Stimulated activated CD8-positive, alpha-beta memory T cell treated with anti-CD3 and anti-CD28 coated beads, Interleukin-4, amount 100 ng/mL, for 4 hours (primary cell): ENCODE measurements at regions not wholly inside any gene's neighbourhood (a gene's known extent, or its start where the extent isn't known, plus 50 kb on each side); places are given as distances from the start of the nearest gene placed in this dataset.

Experiments used
- DNase-seq, 2 donors: peaks; one replicate each; pipeline ENCODE4 v3.0.0-alpha.2; 2020; ENCODE audit warnings: low read depth in 2 of 2, low spot score in 1 of 2

- DNase-seq: no peak
Observed at GRCh38 chr19:28859811-28860210, 353.1 kb downstream of the UQCRFS1 start.

DNA sequence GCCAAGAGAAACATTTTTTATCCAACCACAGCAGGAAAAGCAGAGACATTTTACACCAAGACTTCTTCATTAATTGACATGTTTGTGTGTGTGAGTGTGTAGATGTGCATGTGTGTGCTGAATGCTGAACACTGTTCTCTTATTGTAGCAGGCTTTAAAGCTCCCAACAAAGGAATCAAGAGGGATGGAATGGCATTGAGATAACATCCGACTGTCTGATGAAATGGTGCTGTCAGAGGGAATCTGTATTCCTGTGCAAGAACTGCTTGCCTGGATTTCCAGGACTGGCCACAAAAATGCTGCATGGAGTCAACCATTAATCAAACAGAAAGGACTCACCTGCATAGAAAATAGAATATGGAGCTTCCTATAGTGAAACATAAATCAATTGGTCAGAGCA, 354.0 kb downstream of the UQCRFS1 start:
- DNase-seq: no peak

- DNase-seq: no peak
Observed at GRCh38 chr19:28857967-28858366, 355.0 kb downstream of the UQCRFS1 start.

GRCh38 chr19:28855216-28855615, 357.7 kb downstream of the UQCRFS1 start:
- no peak for DNase-seq

GRCh38 chr19:28847468-28847867, 365.5 kb downstream of the UQCRFS1 start:
- DNase-seq: no peak

DNA sequence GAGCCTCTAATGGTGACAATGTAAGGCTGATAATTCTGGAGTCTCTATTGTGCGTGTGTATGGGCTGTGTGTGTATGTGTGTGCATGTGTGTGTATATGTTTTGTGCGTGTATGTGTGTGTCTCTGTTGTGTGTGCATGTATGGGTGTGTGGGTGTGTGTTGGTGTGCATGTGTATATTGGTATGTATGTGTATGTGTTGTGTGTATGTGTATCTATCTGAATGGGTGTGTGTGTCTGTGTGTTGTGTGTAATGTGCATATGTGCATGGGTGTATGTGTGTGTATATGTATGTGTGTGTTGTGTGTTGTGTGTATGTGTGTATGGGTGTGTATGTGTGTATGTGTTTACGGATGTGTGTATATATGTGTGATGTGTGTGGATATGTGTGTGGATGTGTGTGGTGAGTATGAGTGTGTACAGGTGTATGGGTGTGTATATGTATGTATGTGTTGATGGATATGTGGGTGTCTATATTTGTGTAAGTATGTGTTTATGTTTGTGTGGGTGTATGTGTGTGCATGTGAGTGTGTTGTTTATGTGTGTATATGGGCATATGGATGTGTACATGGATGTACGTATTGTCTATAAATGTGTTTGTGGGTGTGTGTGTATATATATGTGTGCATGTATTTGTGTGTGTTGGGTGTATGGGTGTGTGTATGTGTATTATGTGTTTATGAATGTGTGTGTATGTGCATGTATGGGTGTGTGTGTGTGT, 366.7 kb downstream of the UQCRFS1 start:
- DNase-seq: no peak

GRCh38 chr19:28843761-28844492, 369.0 kb downstream of the UQCRFS1 start:
- no peak for DNase-seq

DNA sequence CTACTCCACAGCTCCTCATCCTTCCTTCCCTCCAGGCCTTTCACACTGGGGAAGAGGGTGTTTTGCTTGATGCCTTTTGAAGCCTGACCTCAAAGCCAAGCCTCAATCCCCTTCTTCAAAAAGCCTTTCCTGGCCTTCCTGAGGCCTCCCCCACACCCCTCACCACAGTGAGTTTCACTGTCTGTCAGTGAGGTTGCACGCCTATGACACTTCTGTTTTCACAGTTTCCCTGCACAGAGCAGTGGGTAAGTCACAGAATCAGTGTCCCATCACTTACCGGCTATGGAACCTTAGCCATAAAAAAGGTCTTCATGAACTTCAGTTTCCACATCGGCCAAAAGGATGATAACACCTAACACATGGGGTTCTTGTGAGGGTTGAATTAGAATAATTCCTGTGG, 371.4 kb downstream of the UQCRFS1 start:
- DNase-seq: no peak

DNA sequence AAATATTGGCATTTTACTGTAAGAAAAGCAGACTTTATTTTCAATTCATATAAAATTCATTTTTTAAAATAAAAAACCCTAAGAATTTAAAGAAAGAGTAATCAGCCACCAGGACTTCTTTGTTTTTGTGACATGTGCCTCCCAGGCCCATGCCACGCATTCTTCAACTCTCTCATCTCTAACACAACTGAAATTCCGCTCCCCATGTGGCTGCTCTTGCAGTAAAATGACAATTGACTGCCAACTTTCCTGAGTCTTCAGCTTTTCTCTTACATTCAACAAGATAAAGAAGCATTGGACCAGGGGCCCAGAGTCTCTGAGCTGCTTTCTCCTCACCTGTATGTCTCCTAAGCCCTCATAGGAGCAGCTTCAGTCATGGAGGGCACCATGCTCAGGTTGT, 372.1 kb downstream of the UQCRFS1 start:
- DNase-seq: no peak

DNA sequence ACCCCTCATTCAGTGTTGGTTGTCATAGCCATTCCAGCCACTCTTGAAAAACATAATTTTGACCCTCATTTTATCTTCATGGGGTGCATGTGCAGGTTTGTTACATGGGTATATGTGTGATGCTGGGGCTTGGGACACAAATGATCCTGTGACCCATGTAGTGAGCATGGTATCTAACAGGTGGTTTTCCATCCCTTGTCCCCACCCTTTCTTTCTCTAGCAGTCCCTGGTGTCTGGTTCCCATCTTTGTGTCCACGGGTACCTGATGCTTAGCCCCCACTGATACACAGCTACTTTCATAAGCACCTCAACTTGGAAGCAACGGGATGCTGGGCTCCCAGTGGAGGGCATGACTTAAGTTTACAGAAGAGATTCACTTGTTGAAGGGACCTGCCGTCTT, 373.5 kb downstream of the UQCRFS1 start:
- no peak for DNase-seq

- no peak for DNase-seq
Observed at GRCh38 chr19:28838909-28839308, 374.0 kb downstream of the UQCRFS1 start.

GRCh38 chr19:28836421-28836820, 376.5 kb downstream of the UQCRFS1 start:
- no peak for DNase-seq

- DNase-seq: no peak
Observed at GRCh38 chr19:28834996-28835395, 378.0 kb downstream of the UQCRFS1 start.

DNA sequence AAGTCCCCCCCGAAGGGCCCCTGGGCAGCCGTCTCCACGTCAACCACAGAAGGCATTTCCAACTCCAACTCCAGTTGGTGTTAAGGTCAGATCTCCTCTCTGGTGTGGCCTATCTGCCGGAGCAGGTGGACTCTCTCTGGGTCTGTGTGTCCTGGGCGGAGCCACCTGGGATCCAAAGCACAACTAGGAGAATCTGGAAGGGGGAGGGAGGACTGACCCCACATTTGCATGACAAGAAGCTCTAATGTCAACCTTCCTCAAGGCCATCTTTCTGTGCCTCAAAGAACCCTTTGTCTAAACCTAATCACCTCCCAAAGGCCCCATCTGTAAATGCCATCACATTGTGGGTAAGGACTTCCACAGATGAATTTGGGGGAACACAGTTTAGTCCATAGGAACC, 381.5 kb downstream of the UQCRFS1 start:
- DNase-seq: no peak

DNA sequence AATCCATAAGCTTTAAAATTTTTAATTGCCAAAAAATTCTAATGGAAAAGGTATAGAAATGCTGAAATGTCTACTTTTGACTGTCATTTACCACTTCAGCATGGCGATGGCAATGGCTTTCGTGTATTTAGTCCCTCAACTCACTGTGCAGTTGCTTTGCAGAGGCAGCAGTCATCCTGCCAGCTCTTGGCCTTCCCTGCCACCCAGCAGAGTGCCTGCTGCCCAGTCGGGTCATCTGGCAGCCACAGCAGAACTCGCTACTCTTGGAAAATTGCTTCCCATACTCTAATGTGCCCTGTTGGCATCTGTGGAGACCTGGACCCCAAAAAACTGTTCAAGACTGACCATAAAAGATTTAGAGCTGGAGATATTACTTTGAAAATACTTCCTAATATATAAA, 383.2 kb downstream of the UQCRFS1 start:
- DNase-seq: no peak

DNA sequence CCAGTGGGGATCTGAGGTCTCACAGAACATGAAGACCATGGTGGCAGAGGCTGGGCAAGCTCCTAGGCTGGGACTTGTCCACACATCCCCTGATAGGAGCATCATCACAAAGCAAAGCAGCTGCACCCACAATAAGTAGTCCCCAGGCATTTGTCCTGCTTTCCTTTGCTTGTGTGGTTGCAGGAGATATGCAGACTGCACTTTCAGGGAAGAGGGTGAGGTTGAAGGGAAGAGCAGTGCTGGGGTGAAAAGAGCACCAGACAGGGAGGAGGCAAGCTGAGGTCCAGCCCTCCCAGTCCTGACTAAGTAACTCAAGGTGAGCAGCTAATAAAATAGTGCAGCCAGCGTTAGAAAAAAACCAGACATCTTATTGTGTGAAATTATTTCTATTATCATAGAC, 383.6 kb downstream of the UQCRFS1 start:
- no peak for DNase-seq

- DNase-seq: no peak
Observed at GRCh38 chr19:28828276-28828870, 384.6 kb downstream of the UQCRFS1 start.

DNA sequence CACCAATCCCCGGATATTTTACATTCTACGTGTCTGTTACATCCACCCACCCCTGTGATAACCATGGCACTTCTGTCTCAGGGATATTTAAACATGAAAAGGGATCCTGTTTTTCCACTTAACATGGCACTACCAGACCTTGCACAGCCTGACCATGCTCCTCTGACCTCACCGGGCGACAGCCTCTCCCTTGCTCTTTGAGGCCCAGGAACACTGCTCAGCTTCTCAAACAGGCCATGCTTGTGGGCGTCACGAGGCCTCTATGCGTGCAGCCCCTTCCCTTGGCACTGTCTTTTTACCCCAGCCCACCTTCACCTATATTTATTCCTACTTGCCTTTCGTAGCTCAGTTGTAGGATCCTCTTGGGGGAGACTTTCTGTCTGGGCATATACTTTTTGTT, 385.6 kb downstream of the UQCRFS1 start:
- DNase-seq: no peak

- no peak for DNase-seq
Observed at GRCh38 chr19:28823338-28823961, 389.5 kb downstream of the UQCRFS1 start.

DNA sequence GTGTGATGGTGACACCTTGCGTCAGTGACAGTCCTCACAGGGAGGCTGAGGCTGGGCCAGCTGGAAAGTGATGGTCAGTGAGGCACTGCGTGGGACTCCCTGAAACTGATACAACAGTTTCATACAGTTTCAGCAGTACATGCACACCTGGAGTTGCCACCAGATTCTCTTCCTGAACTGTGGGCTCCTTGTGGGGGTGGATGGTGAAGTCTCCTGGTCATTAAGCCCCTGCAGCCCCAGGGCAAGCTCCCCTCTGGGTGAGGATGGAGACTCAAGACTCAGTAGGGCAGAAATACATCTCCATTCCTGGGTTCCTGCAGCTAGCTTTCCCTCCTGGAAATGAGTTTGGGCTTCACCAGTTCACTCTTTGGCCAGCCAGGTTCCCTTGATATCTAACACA, 392.7 kb downstream of the UQCRFS1 start:
- no peak for DNase-seq

GRCh38 chr19:28815257-28815656, 397.7 kb downstream of the UQCRFS1 start:
- no peak for DNase-seq

DNA sequence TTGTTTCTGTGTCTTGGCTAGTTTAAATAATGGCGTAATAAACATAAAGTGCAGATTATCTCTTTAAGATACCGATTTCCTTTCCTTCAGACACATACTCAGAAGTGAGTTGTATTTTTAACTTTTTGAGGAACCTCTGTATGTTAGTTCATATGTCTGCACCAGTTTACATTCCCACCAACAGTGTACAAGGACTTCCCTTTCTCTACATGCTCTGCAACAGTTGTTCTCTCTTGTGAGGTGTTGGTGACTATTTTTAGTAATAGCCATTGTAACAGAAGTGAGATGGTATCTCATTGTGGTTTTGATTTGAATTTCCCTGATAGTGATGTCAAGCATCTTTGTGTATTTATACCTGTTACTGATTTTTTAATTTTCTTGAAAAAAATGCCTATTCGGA, 418.6 kb downstream of the UQCRFS1 start:
- no peak for DNase-seq
